IMR-90 (cell line): ENCODE measurements at regions not wholly inside any gene's neighbourhood (a gene's known extent, or its start where the extent isn't known, plus 50 kb on each side); places are given as distances from the start of the nearest gene placed in this dataset.
A peak's percentile ranks its signal among the peaks of the same experiment; 100 is the strongest.

Source experiments
- ATAC-seq: fragments of 200-7000 bp; cut with Tn5 transposase; 2 replicates; pipeline ENCODE4 v1.9.1; 2020; ENCODE audit warnings: low read depth, mild to moderate bottlenecking, moderate library complexity
- BruUV-seq: library from RNA; stranded (reverse); fragments of 400-500 nt; replicated peaks from 2 replicates; lab custom pipeline; 2021; lab: Mats Ljungman, UMichigan
- CTCF ChIA-PET: fragments of 300-600 bp; formaldehyde crosslinking; extraction: SDS; loops from one replicate; lab custom pipeline; 2021; ENCODE audit warnings: antibody characterized with exemption; lab: Yijun Ruan, JAX
- POLR2A ChIA-PET: fragments of 300-600 bp; sonication (Branson Sonifier 250); formaldehyde crosslinking; loops from one replicate; lab custom pipeline; 2022; ENCODE audit warnings: antibody characterized with exemption; ENCODE audit not compliant: unreplicated experiment; lab: Charles Lee
- DNase-seq: peaks from one replicate; pipeline ENCODE4 v3.0.0; 2013
- H2AFZ ChIP-seq: replicated peaks from 2 replicates; pipeline ENCODE3; 2013; ENCODE audit warnings: low read length, mild to moderate bottlenecking; ENCODE audit not compliant: poor library complexity
- H2AK5ac ChIP-seq: 2 replicates; pipeline ENCODE4 v1.6.1; 2013; ENCODE audit warnings: low read depth, low read length, inconsistent platforms
- H2AK9ac ChIP-seq: replicated peaks from 2 replicates; pipeline ENCODE3; 2013; ENCODE audit warnings: mild to moderate bottlenecking, low read depth, low read length, moderate library complexity; ENCODE audit not compliant: poor library complexity
- H2BK120ac ChIP-seq: 2 replicates; pipeline ENCODE4 v1.6.1; 2013; ENCODE audit warnings: low read depth, low read length, inconsistent platforms
- H2BK15ac ChIP-seq: 3 replicates; pipeline ENCODE4 v1.6.1; 2013; ENCODE audit warnings: low read depth, low read length, inconsistent platforms
- H2BK20ac ChIP-seq: 2 replicates; pipeline ENCODE4 v1.6.1; 2013; ENCODE audit warnings: low read depth, mild to moderate bottlenecking, inconsistent platforms, low read length, moderate library complexity
- H2BK5ac ChIP-seq: 2 replicates; pipeline ENCODE4 v1.6.1; 2013; ENCODE audit warnings: mild to moderate bottlenecking, low read depth, low read length, inconsistent platforms; ENCODE audit not compliant: poor library complexity, severe bottlenecking
- H3K14ac ChIP-seq: replicated peaks from 2 replicates; pipeline ENCODE4 v1.6.1; 2013; ENCODE audit warnings: low read depth, low read length, inconsistent platforms
- H3K18ac ChIP-seq: 2 replicates; pipeline ENCODE4 v1.6.1; 2013; ENCODE audit warnings: low read depth, low read length, control low read depth
- H3K23ac ChIP-seq: 2 replicates; pipeline ENCODE4 v1.6.1; 2013; ENCODE audit warnings: low read depth, low read length, inconsistent platforms
- H3K27ac ChIP-seq: 2 replicates; pipeline ENCODE4 v1.5.1; 2013; ENCODE audit warnings: mild to moderate bottlenecking, control low read depth, low read length; ENCODE audit not compliant: insufficient read depth
- H3K27me3 ChIP-seq: 2 replicates; pipeline ENCODE4 v1.6.1; 2013; ENCODE audit warnings: low read length; ENCODE audit not compliant: control insufficient read depth, insufficient read depth
- H3K36me3 ChIP-seq: 2 replicates; pipeline ENCODE4 v1.6.1; 2013; ENCODE audit warnings: low read length, mixed read lengths; ENCODE audit not compliant: control insufficient read depth, insufficient read depth
- H3K4ac ChIP-seq: 2 replicates; pipeline ENCODE4 v1.6.1; 2013; ENCODE audit warnings: low read depth, low read length, inconsistent platforms
- H3K4me1 ChIP-seq: 2 replicates; pipeline ENCODE4 v1.6.1; 2013; ENCODE audit warnings: low read length, mixed read lengths; ENCODE audit not compliant: control insufficient read depth, insufficient read depth
- H3K4me2 ChIP-seq: 2 replicates; pipeline ENCODE4 v1.6.1; 2013; ENCODE audit warnings: low read depth, mild to moderate bottlenecking, control low read depth, low read length, moderate library complexity
- H3K4me3 ChIP-seq: 2 replicates; pipeline ENCODE4 v1.5.1; 2013; ENCODE audit warnings: low read depth, mild to moderate bottlenecking, control low read depth, low read length, moderate library complexity; ENCODE audit not compliant: insufficient read depth
- H3K56ac ChIP-seq: 2 replicates; pipeline ENCODE4 v1.6.1; 2013; ENCODE audit warnings: low read length, inconsistent platforms; ENCODE audit not compliant: insufficient read depth; ENCODE audit errors: extremely low read depth
- H3K79me1 ChIP-seq, 2 experiments: 2 replicates each; pipeline ENCODE4 v1.6.1; 2013; ENCODE audit warnings: low read length in 2 of 2, inconsistent platforms in 1 of 2, low read depth in 1 of 2
- H3K9ac ChIP-seq: 2 replicates; pipeline ENCODE4 v1.6.1; 2013; ENCODE audit warnings: low read depth, low read length, control low read depth
- H3K9me1 ChIP-seq: 2 replicates; pipeline ENCODE4 v1.6.1; 2013; ENCODE audit warnings: low read length, inconsistent platforms; ENCODE audit not compliant: insufficient read depth
- H3K9me3 ChIP-seq: 2 replicates; pipeline ENCODE4 v1.6.1; 2013; ENCODE audit warnings: low read length; ENCODE audit not compliant: control insufficient read depth, insufficient read depth
- H4K20me1 ChIP-seq: 2 replicates; pipeline ENCODE4 v1.6.1; 2013; ENCODE audit warnings: low read length, inconsistent platforms; ENCODE audit not compliant: insufficient read depth
- H4K5ac ChIP-seq: 2 replicates; pipeline ENCODE4 v1.6.1; 2013; ENCODE audit warnings: mild to moderate bottlenecking, low read depth, low read length, control low read depth
- H4K8ac ChIP-seq, 2 experiments: 2 replicates each; pipeline ENCODE4 v1.6.1; 2013; ENCODE audit warnings: low read depth in 2 of 2, low read length in 2 of 2, control low read depth in 1 of 2, inconsistent platforms in 1 of 2
- H4K91ac ChIP-seq: 2 replicates; pipeline ENCODE4 v1.6.1; 2013; ENCODE audit warnings: low read depth, low read length, inconsistent platforms; ENCODE audit not compliant: insufficient read depth
- CTCF ChIP-seq: conservative IDR thresholded peaks from 2 replicates; pipeline ENCODE4 v1.5.1; 2012; ENCODE audit warnings: mild to moderate bottlenecking, low read depth, low read length, improper control_type of control experiment
- FOS ChIP-seq: fragments of 150-350 bp; IDR thresholded peaks from 2 replicates; pipeline ENCODE4 v1.6.1; 2016; ENCODE audit warnings: low read depth, low read length
- RAD21 ChIP-seq: IDR thresholded peaks from 2 replicates; pipeline ENCODE4 v1.6.1; 2012; ENCODE audit warnings: low read length, improper control_type of control experiment
- SMC3 ChIP-seq: fragments of 150-350 bp; IDR thresholded peaks from 2 replicates; pipeline ENCODE4 v1.6.1; 2016; ENCODE audit warnings: low read depth, mild to moderate bottlenecking, antibody characterized with exemption, low read length, moderate library complexity
- WGBS, 2 experiments: methylation state at CpG; one replicate each; pipeline versions ENCODE4 v1.1.5 to v1.1.7; 2013; ENCODE audit warnings: missing lambda C conversion rate in 2 of 2; ENCODE audit not compliant: insufficient read length in 1 of 2; ENCODE audit errors: extremely low coverage in 2 of 2; 5-methylcytosine and 5-hydroxymethylcytosine counted together
- dilution Hi-C: fragments of 300-500 bp; cut with HindIII; formaldehyde crosslinking; loops from one replicate; pipeline ENCODE4 v1.14.3; 2018; ENCODE audit warnings: low sequenced_read_pairs; ENCODE audit not compliant: unreplicated experiment
- in situ Hi-C: fragments of 300-500 bp; cut with MboI; formaldehyde crosslinking; loops from 3 replicates; pipeline ENCODE4 v1.14.3; 2019; ENCODE audit warnings: low sequenced_read_pairs, inconsistent platforms, mixed read lengths
- intact Hi-C: fragments of 100-400 bp; cut with micrococcal nuclease; formaldehyde crosslinking; loops from 2 replicates; pipeline ENCODE4 v1.10.0; 2022

DNA sequence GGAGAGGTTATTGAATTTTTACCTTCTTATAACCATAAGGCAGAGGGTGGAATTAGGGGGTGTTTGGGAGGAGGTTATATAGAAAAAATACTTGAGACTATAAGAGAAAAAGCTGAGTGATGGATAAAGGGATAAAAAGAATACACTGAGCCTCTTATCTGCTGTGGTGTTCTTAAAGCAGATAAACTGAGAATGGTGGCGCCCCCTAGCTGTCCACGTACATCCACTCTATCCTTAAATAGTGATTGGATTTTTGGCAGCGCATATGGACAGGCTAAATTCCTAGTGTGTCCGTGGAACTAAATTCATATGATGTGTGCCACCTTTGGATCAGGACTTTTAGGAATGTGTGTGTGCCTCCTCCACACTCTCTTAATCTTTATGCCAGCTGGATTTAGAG lies 121.1 kb downstream of the OXSM start:
- H2BK20ac ChIP-seq: no peak overlapping the region
- H4K20me1 ChIP-seq: no peaks in the 10 kb centered on the region
- no peak overlapping the region for H2AK5ac ChIP-seq
- H3K79me1 ChIP-seq: no peaks in the 10 kb centered on the region
- no peak overlapping the region for H3K23ac ChIP-seq
- H4K5ac ChIP-seq: no peak overlapping the region
- no peak overlapping the region for H3K56ac ChIP-seq
- peak; percentile 27; the same call in 1 of the 2 replicates for TF ChIP-seq RAD21
- TF ChIP-seq SMC3: peak; percentile 33; the same call in 1 of the 2 replicates
- TF ChIP-seq FOS: no peak
- peak; percentile 39 for TF ChIP-seq CTCF
- WGBS, 2 experiments: no CpG with 5 or more reads among the region's 4 CpGs
- ATAC-seq (no peak), DNase-seq (peak; percentile 48)
- H2BK15ac ChIP-seq: no peak overlapping the region
- no peak overlapping the region for H3K4me3 ChIP-seq
- H3K4me1 ChIP-seq: no peaks in the 10 kb centered on the region
- no peaks in the 10 kb centered on the region for H3K27me3 ChIP-seq
- H2BK120ac ChIP-seq: no peak overlapping the region
- H3K27ac ChIP-seq: no peak overlapping the region
- no peaks in the 10 kb centered on the region for H3K9me3 ChIP-seq
- dilution Hi-C loops: no loop called here
- H2AFZ ChIP-seq: no peak overlapping the region
- in situ Hi-C loops: no loop called here
- H3K9ac ChIP-seq: no peak overlapping the region
- H3K18ac ChIP-seq: no peak overlapping the region
- no peak overlapping the region for H4K91ac ChIP-seq
- no peaks in the 10 kb centered on the region for H3K36me3 ChIP-seq
- CTCF ChIA-PET: no interaction called here
- no peak overlapping the region for H3K4me2 ChIP-seq
- intact Hi-C loops: no loop called here
- no TSS peak for BruUV-seq
- POLR2A ChIA-PET: no interaction called here
- no peak overlapping the region for H4K8ac ChIP-seq
- no peak overlapping the region for H2BK5ac ChIP-seq
- no peaks in the 10 kb centered on the region for H3K9me1 ChIP-seq
- H2AK9ac ChIP-seq: no peak overlapping the region
- H3K4ac ChIP-seq: no peak overlapping the region
- no peak overlapping the region for H3K14ac ChIP-seq
